Endodermal cell (in vitro differentiated cells): ENCODE measurements at regions not wholly inside any gene's neighbourhood (a gene's known extent, or its start where the extent isn't known, plus 50 kb on each side); places are given as distances from the start of the nearest gene placed in this dataset.

Experiments
- DNase-seq: peaks from one replicate; pipeline ENCODE4 v3.0.0-alpha.2; 2017
- H3K27ac ChIP-seq: 2 replicates; pipeline ENCODE4 v1.5.1; 2013; ENCODE audit warnings: mild to moderate bottlenecking, low read depth, low read length, moderate library complexity
- H3K27me3 ChIP-seq: 2 replicates; pipeline ENCODE4 v1.6.1; 2013; ENCODE audit warnings: mild to moderate bottlenecking, low read length, moderate library complexity; ENCODE audit not compliant: insufficient read depth, control insufficient read depth, poor library complexity, severe bottlenecking
- H3K36me3 ChIP-seq: 2 replicates; pipeline ENCODE4 v1.7.0; 2013; ENCODE audit warnings: mild to moderate bottlenecking, low read length, moderate library complexity; ENCODE audit not compliant: control insufficient read depth, insufficient read depth
- H3K4me1 ChIP-seq: one replicate; pipeline ENCODE4 v1.7.0; 2013; ENCODE audit warnings: low read length; ENCODE audit not compliant: control insufficient read depth, insufficient read depth
- H3K4me3 ChIP-seq: 2 replicates; pipeline ENCODE4 v1.5.1; 2013; ENCODE audit warnings: mild to moderate bottlenecking, low read length, moderate library complexity
- H3K9ac ChIP-seq: 2 replicates; pipeline ENCODE4 v1.6.1; 2013; ENCODE audit warnings: mild to moderate bottlenecking, low read length, moderate library complexity; ENCODE audit not compliant: poor library complexity, severe bottlenecking; ENCODE audit errors: extremely low read depth
- H3K9me3 ChIP-seq: 2 replicates; pipeline ENCODE4 v1.6.1; 2013; ENCODE audit warnings: mild to moderate bottlenecking, low read length, moderate library complexity; ENCODE audit not compliant: control insufficient read depth
- H3K27ac Mint-ChIP-seq: 2 replicates; pipeline ENCODE4 v1.8.0; 2020; ENCODE audit warnings: mixed read lengths
- H3K27me3 Mint-ChIP-seq: 2 replicates; pipeline ENCODE4 v1.8.0; 2021; ENCODE audit warnings: mild to moderate bottlenecking, mixed read lengths; ENCODE audit not compliant: insufficient read depth
- H3K36me3 Mint-ChIP-seq: 2 replicates; pipeline ENCODE4 v1.8.0; 2020; ENCODE audit warnings: low read depth, mixed read lengths
- H3K4me1 Mint-ChIP-seq: 2 replicates; pipeline ENCODE4 v1.8.0; 2020; ENCODE audit warnings: mixed read lengths
- H3K4me3 Mint-ChIP-seq: 2 replicates; pipeline ENCODE4 v1.8.0; 2020; ENCODE audit warnings: mild to moderate bottlenecking, moderate library complexity, mixed read lengths
- H3K9me3 Mint-ChIP-seq: 2 replicates; pipeline ENCODE4 v1.8.0; 2020; ENCODE audit warnings: mild to moderate bottlenecking, mixed read lengths
- CTCF ChIP-seq: fragments of 200-600 bp; sonication (generic); conservative IDR thresholded peaks from 2 replicates; pipeline ENCODE4 v1.5.0; 2021; ENCODE audit warnings: antibody characterized with exemption, mild to moderate bottlenecking
- WGBS, 2 experiments: methylation state at CpG; one replicate each; pipeline versions ENCODE4 v1.1.5 to v1.1.7; 2013; ENCODE audit warnings: missing lambda C conversion rate in 2 of 2, mixed read lengths in 1 of 2; ENCODE audit not compliant: insufficient coverage in 1 of 2, insufficient read length in 1 of 2; 5-methylcytosine and 5-hydroxymethylcytosine counted together

- Mint-ChIP-seq H3K4me1 (peaks cover 8% of the 10 kb centered on the region), H3K27me3 (peaks cover 62% of the 10 kb centered on the region), H3K27ac (no peak overlapping the region), H3K4me3 (no peak overlapping the region), H3K9me3 (peaks cover 9% of the 10 kb centered on the region), H3K36me3 (peaks cover 3% of the 10 kb centered on the region)
- WGBS, 2 experiments: 83% methylated on average over 2 to 5 of the region's 5 CpGs
- Histone ChIP-seq H3K27ac (no peak overlapping the region), H3K4me3 (no peak overlapping the region), H3K27me3 (peaks cover 66% of the 10 kb centered on the region), H3K9ac (no peak overlapping the region), H3K36me3 (no peaks in the 10 kb centered on the region), H3K4me1 (peaks cover 6% of the 10 kb centered on the region), H3K9me3 (peaks cover 10% of the 10 kb centered on the region)
- DNase-seq: peak; percentile 51
- no peak for TF ChIP-seq CTCF
Measured at GRCh38 chr15:70190965-70191364, 93.2 kb upstream of the TLE3 start.

- DNase-seq: peak; percentile 42
- Histone ChIP-seq H3K9me3 (peaks cover 10% of the 10 kb centered on the region), H3K27me3 (peaks cover 66% of the 10 kb centered on the region), H3K9ac (no peak overlapping the region), H3K27ac (no peak overlapping the region), H3K36me3 (no peaks in the 10 kb centered on the region), H3K4me1 (no peaks in the 10 kb centered on the region), H3K4me3 (no peak overlapping the region)
- peaks cover 10% of the 10 kb centered on the region for H3K4me1 Mint-ChIP-seq
- TF ChIP-seq CTCF: no peak
- H3K36me3 Mint-ChIP-seq: peaks cover 3% of the 10 kb centered on the region
- no peak overlapping the region for H3K27ac Mint-ChIP-seq
- 84 to 89% methylated on average over 15 to 20 of the region's 20 CpGs for WGBS, 2 experiments
- H3K27me3 Mint-ChIP-seq: peaks cover 66% of the 10 kb centered on the region
- no peak overlapping the region for H3K4me3 Mint-ChIP-seq
- peaks cover 9% of the 10 kb centered on the region for H3K9me3 Mint-ChIP-seq
Measured at GRCh38 chr15:70189826-70190695, 92.3 kb upstream of the TLE3 start.

DNA sequence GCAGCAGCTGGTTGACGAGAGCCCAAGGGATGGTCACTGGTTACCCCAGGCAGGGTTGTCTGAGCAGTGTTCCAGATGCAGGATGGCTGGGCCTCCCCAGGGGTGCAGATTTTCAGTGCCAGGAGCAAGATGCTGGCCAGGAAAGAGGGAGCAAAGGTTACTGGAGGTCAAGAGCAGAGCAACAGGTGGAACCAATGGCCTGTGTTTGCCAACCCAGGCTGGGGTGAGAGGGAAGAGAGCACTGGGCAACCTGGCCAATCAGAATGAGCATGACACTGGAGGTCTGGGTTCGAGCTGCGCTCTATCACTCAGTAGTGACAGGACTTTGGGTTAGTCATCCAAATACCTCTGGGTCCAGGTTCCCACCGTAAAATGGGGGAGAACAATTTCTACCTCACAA, 90.6 kb upstream of the TLE3 start:
- no peak overlapping the region for H3K9ac ChIP-seq
- peaks cover 12% of the 10 kb centered on the region for H3K4me1 Mint-ChIP-seq
- no peaks in the 10 kb centered on the region for H3K4me1 ChIP-seq
- no peak overlapping the region for H3K4me3 Mint-ChIP-seq
- H3K27me3 Mint-ChIP-seq: peaks cover 66% of the 10 kb centered on the region
- peaks cover 62% of the 10 kb centered on the region for H3K27me3 ChIP-seq
- H3K9me3 Mint-ChIP-seq: peaks cover 9% of the 10 kb centered on the region
- no peak overlapping the region for H3K27ac Mint-ChIP-seq
- peaks cover 3% of the 10 kb centered on the region for H3K36me3 Mint-ChIP-seq
- no peak for TF ChIP-seq CTCF
- peak; percentile 9 for DNase-seq
- no peaks in the 10 kb centered on the region for H3K36me3 ChIP-seq
- H3K9me3 ChIP-seq: peaks cover 10% of the 10 kb centered on the region
- WGBS, 2 experiments: 91 to 100% methylated on average over 4 of the region's 4 CpGs
- H3K4me3 ChIP-seq: no peak overlapping the region
- no peak overlapping the region for H3K27ac ChIP-seq
